Hepatocyte (in vitro differentiated cells): ENCODE measurements at regions not wholly inside any gene's neighbourhood (a gene's known extent, or its start where the extent isn't known, plus 50 kb on each side); places are given as distances from the start of the nearest gene placed in this dataset.

Experiments
- DNase-seq: peaks from one replicate; pipeline ENCODE4 v3.0.0-alpha.2; 2016; ENCODE audit warnings: low spot score
- H2AFZ ChIP-seq: fragments of 200-600 bp; sonication (generic); 2 replicates; pipeline ENCODE4 v1.6.0; 2016; ENCODE audit warnings: antibody characterized with exemption, mild to moderate bottlenecking
- H3K27ac ChIP-seq: fragments of 200-600 bp; sonication (generic); 2 replicates; pipeline ENCODE4 v1.5.1; 2016; ENCODE audit warnings: mild to moderate bottlenecking
- H3K27me3 ChIP-seq: fragments of 200-600 bp; sonication (generic); 2 replicates; pipeline ENCODE4 v1.6.1; 2016
- H3K36me3 ChIP-seq: fragments of 200-600 bp; sonication (generic); replicated peaks from 2 replicates; pipeline ENCODE4 v1.5.1; 2016; ENCODE audit warnings: low read depth; ENCODE audit not compliant: insufficient read depth
- H3K4me1 ChIP-seq: fragments of 200-600 bp; sonication (generic); 2 replicates; pipeline ENCODE4 v1.5.1; 2016; ENCODE audit warnings: mild to moderate bottlenecking, moderate library complexity; ENCODE audit not compliant: insufficient read depth
- H3K4me2 ChIP-seq: fragments of 200-600 bp; sonication (generic); 2 replicates; pipeline ENCODE4 v1.6.0; 2016
- H3K4me3 ChIP-seq: fragments of 200-600 bp; sonication (generic); 2 replicates; pipeline ENCODE4 v1.5.1; 2016; ENCODE audit warnings: mild to moderate bottlenecking
- H3K79me2 ChIP-seq: fragments of 200-600 bp; sonication (generic); 2 replicates; pipeline ENCODE4 v1.6.0; 2017; ENCODE audit warnings: mild to moderate bottlenecking
- H3K9me2 ChIP-seq: fragments of 200-600 bp; sonication (generic); replicated peaks from 2 replicates; pipeline ENCODE4 v1.6.0; 2017; ENCODE audit warnings: mild to moderate bottlenecking; ENCODE audit not compliant: insufficient read depth
- H3K9me3 ChIP-seq: fragments of 200-600 bp; sonication (generic); 2 replicates; pipeline ENCODE4 v1.5.1; 2016; ENCODE audit warnings: low read depth, mild to moderate bottlenecking
- H4K20me1 ChIP-seq: fragments of 200-600 bp; sonication (generic); 2 replicates; pipeline ENCODE4 v1.6.0; 2016; ENCODE audit warnings: mild to moderate bottlenecking; ENCODE audit not compliant: insufficient read depth, poor library complexity, severe bottlenecking
- EZH2 ChIP-seq: fragments of 200-600 bp; sonication (generic); IDR thresholded peaks from 2 replicates; pipeline ENCODE4 v1.6.1; 2016; ENCODE audit warnings: antibody characterized with exemption, mild to moderate bottlenecking, borderline replicate concordance
- EZH2phosphoT487 ChIP-seq: fragments of 200-600 bp; sonication (generic); IDR thresholded peaks from one replicate; pipeline ENCODE4 v1.6.1; 2018; ENCODE audit warnings: antibody characterized with exemption, mild to moderate bottlenecking, low read depth, moderate library complexity; ENCODE audit not compliant: unreplicated experiment, severe bottlenecking
- WGBS: methylation state at CpG from one replicate; pipeline ENCODE4 v1.1.6; 2016; ENCODE audit warnings: low lambda C conversion rate; ENCODE audit errors: missing lambda C conversion rate; 5-methylcytosine and 5-hydroxymethylcytosine counted together
- TF ChIP-seq, protein P1 (sequence below): fragments of 200-600 bp; sonication (generic); IDR thresholded peaks from 2 replicates; pipeline ENCODE4 v1.5.1; 2016; ENCODE audit warnings: antibody characterized with exemption, mild to moderate bottlenecking; ENCODE audit not compliant: poor library complexity

DNA sequence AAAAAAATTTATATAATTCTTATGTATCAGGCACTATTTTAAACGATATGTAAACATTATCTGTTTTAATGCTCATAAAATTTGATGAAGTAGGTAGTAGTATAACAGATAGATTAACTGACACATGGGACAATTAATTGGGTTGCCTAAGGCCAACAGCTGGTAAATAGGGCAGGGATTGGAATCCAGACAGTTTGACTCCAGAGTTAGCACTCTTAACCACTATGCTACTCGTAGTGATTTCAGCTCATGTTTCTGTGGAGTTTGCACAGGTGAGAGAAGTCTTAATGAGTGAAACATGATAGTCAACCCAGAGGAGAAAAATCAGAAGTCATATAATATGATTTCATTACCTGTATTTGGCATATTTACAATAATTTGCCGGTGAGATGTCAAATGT lies 126.0 kb upstream of the WDFY3 start:
- H3K27me3 ChIP-seq, result no peaks in the 10 kb centered on the region
- no peak overlapping the region for H3K4me2 ChIP-seq
- H3K9me3 ChIP-seq, result peaks cover 6% of the 10 kb centered on the region
- 58% methylated on average over 3 of the region's 3 CpGs for WGBS
- no peaks in the 10 kb centered on the region for H3K4me1 ChIP-seq
- no peak overlapping the region for H3K27ac ChIP-seq
- H3K36me3 ChIP-seq, result no peaks in the 10 kb centered on the region
- H3K4me3 ChIP-seq, result no peak overlapping the region
- TF ChIP-seq EZH2 (no peak), EZH2phosphoT487 (no peak)
- TF ChIP-seq, protein P1, sequence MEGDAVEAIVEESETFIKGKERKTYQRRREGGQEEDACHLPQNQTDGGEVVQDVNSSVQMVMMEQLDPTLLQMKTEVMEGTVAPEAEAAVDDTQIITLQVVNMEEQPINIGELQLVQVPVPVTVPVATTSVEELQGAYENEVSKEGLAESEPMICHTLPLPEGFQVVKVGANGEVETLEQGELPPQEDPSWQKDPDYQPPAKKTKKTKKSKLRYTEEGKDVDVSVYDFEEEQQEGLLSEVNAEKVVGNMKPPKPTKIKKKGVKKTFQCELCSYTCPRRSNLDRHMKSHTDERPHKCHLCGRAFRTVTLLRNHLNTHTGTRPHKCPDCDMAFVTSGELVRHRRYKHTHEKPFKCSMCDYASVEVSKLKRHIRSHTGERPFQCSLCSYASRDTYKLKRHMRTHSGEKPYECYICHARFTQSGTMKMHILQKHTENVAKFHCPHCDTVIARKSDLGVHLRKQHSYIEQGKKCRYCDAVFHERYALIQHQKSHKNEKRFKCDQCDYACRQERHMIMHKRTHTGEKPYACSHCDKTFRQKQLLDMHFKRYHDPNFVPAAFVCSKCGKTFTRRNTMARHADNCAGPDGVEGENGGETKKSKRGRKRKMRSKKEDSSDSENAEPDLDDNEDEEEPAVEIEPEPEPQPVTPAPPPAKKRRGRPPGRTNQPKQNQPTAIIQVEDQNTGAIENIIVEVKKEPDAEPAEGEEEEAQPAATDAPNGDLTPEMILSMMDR, result no peak
- H3K79me2 ChIP-seq, result no peaks in the 10 kb centered on the region
- H2AFZ ChIP-seq, result no peak overlapping the region
- no peaks in the 10 kb centered on the region for H4K20me1 ChIP-seq
- DNase-seq, result no peak
- no peaks in the 10 kb centered on the region for H3K9me2 ChIP-seq

DNA sequence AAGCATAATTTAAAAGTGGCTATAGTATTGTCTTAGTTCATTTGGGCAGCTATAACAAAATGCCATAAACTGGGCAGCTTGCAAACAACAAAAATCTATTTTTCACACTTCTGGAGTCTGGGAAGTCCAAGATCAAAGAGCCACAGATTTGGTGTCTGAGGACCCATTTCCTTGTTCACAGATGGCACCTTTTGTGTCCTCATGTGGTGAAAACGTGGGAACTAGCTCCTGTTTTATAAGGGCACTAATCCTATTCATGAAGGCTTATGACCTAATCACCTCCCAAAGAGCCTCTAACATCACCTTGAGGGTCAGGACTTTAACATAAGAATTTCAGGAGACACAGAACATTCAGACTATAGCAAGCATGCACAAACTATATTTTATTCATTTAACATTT lies 126.5 kb upstream of the WDFY3 start:
- TF ChIP-seq, protein P1, result no peak
- no peak for TF ChIP-seq EZH2
- TF ChIP-seq EZH2phosphoT487, result no peak
- no peak for DNase-seq
- WGBS, result 43% methylated on average over 1 of the region's 1 CpG

DNA sequence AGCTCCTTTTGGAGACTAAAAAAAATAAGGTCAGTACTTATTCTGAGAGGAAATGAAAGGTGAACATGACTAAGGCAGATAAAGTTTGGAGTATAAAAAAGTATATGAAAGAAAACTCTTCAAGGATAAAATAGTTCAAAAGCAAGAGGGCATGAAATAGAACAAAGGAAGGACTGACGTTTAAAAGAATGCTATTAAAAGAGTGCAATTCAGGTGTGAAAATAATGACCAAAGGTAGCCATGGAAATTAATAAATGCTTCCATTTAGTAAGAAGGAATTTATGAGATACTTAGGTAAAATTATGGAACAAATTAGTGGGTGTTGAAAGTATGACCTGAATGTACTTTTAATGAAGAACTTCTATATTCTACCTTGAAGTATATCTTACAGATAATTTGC lies 128.2 kb upstream of the WDFY3 start:
- H3K9me2 ChIP-seq, result no peaks in the 10 kb centered on the region
- no peak overlapping the region for H2AFZ ChIP-seq
- no peaks in the 10 kb centered on the region for H3K27me3 ChIP-seq
- peaks cover 6% of the 10 kb centered on the region for H3K9me3 ChIP-seq
- 87% methylated on average over 1 of the region's 1 CpG for WGBS
- no peak overlapping the region for H3K4me2 ChIP-seq
- TF ChIP-seq EZH2phosphoT487 (no peak), EZH2 (no peak)
- TF ChIP-seq, protein P1, result no peak
- no peaks in the 10 kb centered on the region for H3K4me1 ChIP-seq
- no peak overlapping the region for H3K27ac ChIP-seq
- DNase-seq, result no peak
- no peaks in the 10 kb centered on the region for H3K79me2 ChIP-seq
- H3K36me3 ChIP-seq, result no peaks in the 10 kb centered on the region
- no peak overlapping the region for H3K4me3 ChIP-seq
- no peaks in the 10 kb centered on the region for H4K20me1 ChIP-seq

More for the DNA sequence above, 126.5 kb upstream of the WDFY3 start:
- H3K79me2 ChIP-seq, result no peaks in the 10 kb centered on the region
- H3K9me2 ChIP-seq, result no peaks in the 10 kb centered on the region
- no peak overlapping the region for H3K4me2 ChIP-seq
- peaks cover 6% of the 10 kb centered on the region for H3K9me3 ChIP-seq
- no peak overlapping the region for H3K4me3 ChIP-seq
- no peak overlapping the region for H2AFZ ChIP-seq
- H4K20me1 ChIP-seq, result no peaks in the 10 kb centered on the region
- H3K4me1 ChIP-seq, result no peaks in the 10 kb centered on the region
- H3K27me3 ChIP-seq, result no peaks in the 10 kb centered on the region
- H3K36me3 ChIP-seq, result no peaks in the 10 kb centered on the region
- H3K27ac ChIP-seq, result no peak overlapping the region

DNA sequence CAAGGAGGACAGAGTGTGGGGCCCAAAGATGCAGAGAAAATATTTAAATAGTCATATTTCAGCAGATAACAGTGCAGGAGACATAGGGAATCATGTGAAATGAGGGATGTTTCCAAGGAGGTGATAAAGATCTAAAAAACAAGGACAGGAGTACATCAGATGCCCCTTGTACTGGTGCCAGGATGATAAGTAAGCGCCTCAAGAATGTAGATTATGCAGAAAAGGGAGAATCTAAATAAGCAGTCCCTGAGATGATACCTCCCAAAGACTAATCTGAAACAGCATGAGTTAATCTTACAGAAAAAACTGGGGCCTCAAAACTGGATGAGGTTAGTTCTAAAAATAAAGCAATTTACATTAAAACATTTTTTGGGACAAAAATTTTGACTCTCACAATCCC lies 136.1 kb upstream of the WDFY3 start:
- Histone ChIP-seq H3K36me3 (no peaks in the 10 kb centered on the region), H3K79me2 (no peaks in the 10 kb centered on the region), H3K4me1 (peaks cover 2% of the 10 kb centered on the region), H3K4me3 (no peak overlapping the region), H3K9me2 (peaks cover 3% of the 10 kb centered on the region), H3K27ac (no peak overlapping the region), H2AFZ (no peak overlapping the region), H3K27me3 (no peaks in the 10 kb centered on the region), H3K4me2 (no peak overlapping the region), H3K9me3 (no peaks in the 10 kb centered on the region), H4K20me1 (no peaks in the 10 kb centered on the region)
- no peak for DNase-seq
- WGBS, result 81% methylated on average over 1 of the region's 1 CpG
- TF ChIP-seq EZH2phosphoT487, result no peak
- no peak for TF ChIP-seq EZH2
- TF ChIP-seq, protein P1, result no peak
